GM19372 (cell line): ENCODE measurements at regions not wholly inside any gene's neighbourhood (a gene's known extent, or its start where the extent isn't known, plus 50 kb on each side); places are given as distances from the start of the nearest gene placed in this dataset.

Experiments used
- ATAC-seq: cut with Tn5 transposase; IDR thresholded peaks from one replicate; pipeline ENCODE4 v1.9.1; 2021; ENCODE audit warnings: mild to moderate bottlenecking, low read depth, moderate library complexity; ENCODE audit not compliant: unreplicated experiment

DNA sequence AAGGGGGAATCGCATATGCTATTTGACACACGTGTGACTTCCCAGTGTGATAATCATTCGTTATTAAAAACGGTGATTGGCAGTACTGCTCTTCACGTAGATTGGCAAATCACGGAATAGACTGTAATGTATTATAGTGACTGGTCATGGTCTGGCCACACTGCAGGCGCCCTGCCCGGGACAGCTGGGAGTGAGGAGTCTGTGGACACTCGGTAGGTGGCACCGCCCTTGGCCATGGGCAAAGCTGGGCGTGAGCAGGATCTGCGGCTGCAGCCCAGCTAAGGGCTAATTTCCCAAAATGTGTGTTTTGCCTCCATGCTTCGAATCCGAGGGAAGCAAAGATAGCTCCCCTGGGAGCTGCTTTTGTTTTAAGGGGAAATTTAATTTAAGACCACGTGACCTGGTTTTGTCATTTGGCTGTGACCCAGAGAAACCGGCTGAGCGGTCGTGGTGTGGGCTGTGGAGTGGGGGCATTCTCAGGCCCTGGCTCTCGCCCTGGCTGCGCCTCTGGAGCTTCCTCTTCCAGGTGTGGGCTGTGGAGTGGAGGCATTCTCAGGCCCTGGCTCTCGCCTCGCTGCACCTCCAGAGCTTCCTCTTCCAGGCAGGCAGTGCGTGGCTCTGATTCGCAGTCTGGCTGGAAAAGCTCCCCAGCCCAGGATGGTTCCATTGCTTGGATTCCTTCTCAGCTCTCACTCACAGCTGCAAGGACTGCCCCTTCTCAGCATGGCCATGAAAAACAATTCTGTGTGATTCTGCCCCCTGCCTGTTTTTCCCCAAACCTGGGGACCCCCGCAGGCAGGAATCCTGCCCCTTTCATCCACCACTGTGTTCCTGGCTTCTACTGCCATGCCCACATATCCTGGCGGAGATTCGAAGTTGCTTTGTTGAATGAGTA is 131.1 kb downstream of the OLFM1 start:
- ATAC-seq = no peak

DNA sequence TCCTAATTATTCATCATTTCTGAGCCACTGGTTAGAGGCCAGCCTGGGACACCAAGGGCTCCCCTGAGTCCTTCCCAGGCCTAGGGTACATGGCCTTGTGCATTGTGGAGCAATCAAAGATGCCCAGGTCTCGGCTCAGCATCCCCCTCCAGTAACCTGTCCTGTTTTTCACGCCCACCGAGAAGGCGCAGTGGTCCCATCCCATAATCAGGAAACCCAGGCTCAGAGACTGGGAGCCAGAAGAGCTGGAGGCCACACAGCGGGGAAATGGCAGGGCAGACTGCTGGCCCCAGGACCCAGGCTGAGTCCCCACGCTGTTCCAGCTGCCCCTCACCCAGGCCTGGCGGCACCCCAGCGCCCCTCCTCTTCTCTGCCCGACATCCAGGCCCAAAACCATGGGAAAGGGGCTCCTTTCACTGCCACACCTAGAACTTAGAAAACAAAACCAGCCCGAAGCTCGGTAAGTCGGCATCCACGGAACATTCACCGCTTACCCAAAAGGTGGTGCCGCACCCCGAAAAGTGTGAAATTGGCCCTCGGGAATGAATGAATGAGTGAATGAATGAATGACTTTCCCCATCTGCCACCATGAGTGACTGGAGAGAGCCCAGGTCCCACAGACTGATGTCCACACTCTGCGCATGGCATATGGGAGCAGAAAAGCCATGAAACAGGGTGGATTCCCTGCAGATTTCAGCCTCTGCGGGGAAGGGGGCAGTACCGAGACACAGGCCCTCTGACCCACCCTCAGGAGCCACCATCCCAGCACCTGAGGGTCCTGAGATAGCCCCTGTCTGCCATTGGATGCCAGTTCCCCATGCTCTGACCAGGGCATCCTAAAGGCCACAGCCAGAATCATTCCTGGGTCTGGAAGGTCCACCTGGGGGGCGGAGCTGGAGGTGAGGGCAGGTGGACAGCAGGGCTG is 132.5 kb downstream of the OLFM1 start:
- ATAC-seq = no peak

DNA sequence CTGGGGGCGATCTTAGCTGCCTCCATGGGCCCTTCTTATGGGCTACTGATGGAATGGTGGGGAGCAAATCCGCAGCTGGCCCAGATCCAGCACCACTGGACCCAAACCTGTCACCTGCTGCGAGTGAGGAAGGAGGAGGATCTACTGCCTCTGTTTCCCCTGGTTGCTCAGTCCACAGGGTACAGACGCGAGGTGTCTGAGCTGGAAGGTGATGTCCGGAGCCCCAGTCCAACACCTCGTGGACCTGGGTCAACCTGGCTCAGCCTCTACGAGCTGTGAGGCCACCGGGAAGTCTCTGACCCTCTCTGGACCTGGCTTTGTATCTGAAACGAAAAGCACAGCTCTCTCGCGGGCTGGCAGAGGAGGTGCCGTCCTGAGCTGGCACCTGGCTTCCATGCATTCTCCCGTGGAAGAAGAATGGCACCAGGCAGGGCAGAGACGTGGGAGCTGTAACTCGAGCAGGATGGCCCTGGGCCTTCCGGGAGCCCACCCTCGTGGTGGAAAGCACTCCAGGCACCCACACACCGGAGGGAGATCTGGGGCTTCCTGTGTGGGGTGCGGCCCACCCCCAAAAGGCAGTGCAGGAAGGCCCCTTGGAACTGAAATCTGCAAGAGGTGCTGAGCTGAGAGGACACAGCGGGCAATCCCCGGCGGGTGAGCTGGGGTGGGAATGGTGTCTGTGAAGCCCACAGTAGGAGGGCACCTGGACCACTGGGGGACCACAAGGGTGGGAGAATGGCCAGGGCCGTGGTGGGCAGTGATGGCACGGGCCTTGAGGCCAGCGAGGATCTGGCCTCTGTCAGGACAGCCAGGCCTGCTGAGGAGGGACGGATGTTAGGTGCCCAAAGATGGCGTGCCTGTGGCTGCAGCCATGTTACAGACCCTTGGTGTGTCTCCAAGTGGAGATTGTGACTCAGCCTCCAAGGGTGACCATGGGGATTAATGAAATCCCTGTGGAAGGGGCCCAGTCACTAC is 133.4 kb downstream of the OLFM1 start:
- no peak for ATAC-seq

DNA sequence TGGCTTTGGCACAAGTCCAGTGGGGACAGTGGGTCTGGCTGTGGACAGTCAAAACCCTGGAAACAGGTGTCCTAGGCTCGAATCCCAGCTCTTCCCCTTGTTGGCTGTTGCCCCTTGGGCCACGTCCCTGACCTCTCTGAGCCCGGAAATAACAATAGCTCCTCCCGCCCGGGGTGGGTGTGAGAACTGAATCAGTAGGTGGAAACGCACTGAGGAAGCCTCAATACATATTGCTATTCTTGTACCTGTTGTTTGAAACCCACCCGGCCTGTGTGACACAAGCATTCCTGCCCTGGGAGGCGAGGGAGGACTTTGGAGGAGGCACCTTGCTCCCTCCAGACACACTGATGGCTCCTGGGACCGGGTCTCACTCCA is 134.1 kb downstream of the OLFM1 start:
- no peak for ATAC-seq

DNA sequence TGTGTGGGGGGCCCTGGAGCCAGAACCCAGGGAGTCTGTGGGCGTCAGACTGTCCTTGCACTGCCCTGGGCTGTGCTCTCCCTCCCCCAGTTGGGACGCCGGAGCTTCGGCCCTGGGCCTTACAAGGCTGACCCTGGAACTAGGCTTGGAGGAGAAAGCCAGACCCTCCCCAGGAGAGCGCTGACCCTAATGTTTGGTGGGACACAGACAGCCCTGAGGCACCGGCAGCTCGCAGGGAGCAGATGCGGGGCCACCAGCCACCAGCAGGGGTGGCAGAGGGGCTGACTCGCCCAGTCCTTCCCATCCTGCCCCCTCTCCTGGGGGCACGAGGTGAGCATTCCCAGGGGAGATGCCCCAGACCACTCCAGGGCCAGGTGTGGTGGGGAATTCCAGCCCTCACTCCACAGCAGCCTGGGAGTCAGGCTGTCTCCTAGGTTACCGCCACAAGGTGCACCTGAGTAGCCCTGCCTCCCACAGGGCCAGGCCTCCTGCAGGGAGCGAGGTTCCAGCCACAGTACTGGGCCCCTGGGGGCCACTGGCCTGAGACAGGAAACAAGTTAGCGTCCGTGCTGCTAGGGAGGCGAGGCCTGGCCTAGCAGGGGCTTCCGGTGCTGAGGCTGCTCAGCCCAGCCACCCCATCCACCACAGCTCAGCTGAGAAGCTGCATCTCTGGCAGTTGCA is 134.6 kb downstream of the OLFM1 start:
- ATAC-seq = no peak

DNA sequence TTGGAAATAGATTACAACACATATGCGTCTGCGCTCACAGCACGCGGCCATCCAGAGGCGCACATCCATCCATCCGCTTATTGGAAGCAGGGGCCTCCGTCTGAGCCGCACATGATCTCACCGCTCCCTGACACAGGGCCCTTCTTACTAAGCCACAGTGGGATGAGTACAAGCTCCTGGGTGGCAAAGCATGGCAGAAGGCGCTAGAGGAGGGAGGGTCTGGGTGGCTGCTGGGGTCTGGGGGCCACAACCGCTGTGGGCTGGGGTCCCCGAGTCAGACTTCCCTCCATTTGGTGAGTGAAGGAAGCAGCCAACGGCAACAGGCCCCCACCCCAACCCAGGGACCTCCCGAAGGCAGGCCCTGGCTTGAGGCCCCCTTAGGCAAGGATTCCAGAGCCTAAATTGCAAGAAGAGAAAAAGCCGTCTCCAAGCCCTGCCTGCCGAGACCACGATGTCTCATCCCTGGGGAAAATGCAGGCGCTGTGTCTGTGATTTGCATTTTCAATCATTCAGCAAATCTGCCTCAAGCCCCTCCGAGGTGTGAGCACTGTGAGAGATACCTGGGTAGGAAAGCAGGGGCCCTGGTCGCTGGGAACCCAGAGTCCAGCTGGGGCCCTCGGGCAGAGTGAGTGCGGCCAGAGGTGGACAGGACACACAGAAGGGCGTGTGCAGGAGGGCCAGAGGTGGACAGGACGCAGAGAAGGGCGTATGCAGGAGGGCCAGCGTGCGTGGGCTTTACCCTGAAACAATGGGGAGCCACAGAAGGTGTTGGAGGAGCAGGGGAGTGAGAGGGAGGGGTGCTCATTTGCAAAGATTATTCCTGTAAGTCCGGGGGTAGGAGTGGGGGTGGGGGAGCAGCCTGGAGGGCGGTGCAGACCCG is 135.7 kb downstream of the OLFM1 start:
- ATAC-seq = no peak

DNA sequence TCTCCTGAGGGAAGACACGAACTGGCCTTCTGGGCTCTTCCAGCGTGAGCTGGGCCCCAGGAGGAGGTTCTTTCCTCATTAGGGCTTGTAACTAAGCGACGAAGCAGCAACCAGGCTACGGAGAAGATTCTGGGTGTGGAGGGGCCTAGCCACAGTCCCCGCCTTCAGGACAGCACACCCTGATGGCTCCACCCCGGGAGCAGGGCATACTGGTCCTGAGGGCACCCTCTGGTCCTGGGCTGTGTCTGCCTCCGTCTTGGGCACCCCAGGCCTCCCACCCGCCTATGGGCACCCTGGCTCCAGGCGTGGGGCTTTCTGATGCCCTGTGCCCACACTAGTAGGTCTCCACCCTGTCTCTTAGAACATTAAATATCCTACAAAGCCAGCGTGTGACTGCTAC is 136.4 kb downstream of the OLFM1 start:
- no peak for ATAC-seq

DNA sequence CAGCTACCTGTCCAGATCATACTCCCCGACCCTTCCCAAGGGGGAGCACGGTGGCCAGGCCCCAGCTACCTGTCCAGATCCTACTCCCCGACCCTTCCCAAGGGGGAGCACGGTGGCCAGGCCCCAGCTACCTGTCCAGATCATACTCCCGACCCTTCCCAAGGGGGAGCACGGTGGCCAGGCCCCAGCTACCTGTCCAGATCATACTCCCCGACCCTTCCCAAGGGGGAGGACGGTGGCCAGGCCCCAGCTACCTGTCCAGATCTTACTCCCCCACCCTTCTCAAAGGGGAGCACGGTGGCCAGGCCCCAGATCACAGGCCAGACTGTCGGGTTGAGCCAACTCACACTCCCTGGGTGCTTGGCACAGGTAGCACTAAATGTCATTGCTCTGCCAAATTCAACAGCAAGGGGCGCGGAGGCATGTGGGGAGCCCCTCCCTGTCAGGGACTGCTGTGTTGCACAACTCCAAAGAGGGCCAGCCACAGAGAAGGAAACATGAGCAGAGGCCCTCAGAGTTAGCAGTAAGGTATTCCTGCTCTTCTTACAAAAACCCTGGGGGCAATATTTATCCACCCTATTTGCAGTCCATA is 136.9 kb downstream of the OLFM1 start:
- ATAC-seq = no peak

DNA sequence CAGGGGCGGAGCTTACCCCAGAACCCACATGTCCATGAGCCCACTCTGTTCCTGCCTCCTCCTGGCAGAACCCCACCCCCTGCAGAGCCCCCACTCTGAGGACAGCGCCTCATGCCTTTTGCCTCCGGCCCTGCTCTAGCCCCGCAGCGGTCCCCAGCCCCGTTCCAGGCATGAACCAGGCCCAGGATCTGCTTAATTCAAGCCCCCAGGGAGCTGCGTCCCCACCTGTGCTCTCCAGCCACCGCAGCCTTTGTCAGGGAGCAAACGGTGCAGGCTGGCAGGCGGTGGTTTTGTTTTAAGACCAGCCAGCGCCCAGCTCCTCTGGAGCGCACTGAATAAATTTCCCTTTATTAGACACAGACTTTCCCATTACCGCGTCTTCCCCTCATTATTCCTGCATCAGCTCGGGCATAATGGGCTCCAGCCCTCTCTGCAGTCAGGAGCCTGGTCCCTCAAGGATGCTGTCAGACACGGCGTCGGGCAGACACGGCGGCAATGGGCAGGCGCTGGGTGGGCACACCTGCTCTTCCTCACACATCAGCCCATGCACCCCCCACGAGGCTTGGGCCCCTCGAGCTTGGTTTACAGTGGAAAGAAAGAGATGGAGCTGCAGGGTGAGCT is 137.6 kb downstream of the OLFM1 start:
- no peak for ATAC-seq

DNA sequence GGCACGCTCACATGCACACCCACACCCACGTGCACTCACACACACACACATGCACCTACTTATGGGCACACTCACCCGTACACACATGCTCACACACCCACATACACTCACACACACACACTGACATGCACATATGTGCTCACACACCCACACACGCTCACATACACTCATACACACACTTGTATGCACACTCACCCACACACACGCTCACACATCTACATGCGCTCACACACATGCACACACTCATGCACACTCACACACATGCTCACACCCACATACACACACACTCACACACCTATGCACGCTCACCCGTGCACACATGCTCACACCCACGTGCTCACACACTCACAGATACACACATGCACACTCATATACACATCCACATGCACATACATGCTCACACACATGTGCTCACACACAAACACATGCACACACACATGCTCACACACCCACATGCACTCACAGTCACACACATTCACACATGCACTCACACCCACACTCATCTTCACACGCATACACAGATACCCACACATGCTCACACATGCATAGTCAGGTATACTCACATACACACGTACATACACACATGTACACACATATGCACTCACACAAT is 138.3 kb downstream of the OLFM1 start:
- ATAC-seq = no peak

DNA sequence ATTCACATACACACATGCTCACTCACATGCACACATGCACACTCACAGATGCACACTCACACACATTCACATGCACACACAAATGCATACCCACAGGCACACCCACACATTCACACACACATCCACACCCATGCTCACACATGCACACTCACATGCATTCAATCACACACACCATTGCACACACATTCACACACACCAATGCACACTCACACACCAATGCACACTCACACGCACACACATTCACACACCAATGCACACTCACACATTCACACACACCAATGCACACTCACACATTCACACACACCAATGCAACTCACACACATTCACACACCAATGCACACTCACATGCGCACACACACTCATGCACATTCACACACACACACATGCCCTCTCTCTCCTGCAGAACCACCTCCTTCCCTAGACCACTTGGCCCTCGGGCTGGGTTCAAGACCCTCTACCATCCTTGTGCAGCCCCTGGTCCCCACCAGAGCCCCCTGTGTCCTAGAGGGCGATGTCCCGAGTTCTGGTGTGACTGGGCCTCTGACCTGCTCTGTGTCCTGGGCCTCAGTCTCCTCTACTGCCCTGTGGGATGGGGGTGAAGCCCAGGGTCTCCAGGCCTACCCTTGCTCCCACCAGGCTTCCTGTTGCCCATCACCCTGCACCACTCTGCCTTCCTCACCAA is 139.0 kb downstream of the OLFM1 start:
- no peak for ATAC-seq

DNA sequence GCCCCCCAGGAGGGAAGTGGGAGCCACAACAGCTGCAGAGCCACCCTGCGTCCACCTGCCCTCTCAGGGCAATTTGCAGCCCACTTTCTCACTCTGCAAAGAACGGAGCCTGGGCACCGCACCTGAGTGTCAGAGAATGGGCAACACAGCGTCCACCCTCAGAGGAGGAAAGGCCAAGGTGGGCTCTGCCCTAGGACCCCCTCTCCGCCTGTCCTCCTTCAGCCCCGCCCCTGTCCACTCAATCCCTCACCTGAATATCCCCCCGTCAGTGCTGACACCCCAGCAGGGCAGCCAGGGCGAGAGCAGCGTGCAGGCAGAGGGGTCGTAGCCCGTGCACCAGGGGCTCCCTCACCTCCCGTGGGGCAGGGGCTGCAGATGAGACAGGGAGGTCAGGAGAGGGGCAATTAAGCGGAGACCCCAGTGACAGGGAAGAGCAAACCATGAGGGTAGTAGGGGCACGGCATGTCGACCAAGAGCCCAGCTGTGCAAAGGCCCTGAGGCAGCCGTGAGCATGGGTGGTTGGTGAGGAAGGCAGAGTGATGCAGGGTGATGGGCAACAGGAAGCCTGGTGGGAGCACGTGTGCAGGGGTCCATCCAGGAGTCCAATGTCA is 140.3 kb downstream of the OLFM1 start:
- no peak for ATAC-seq

DNA sequence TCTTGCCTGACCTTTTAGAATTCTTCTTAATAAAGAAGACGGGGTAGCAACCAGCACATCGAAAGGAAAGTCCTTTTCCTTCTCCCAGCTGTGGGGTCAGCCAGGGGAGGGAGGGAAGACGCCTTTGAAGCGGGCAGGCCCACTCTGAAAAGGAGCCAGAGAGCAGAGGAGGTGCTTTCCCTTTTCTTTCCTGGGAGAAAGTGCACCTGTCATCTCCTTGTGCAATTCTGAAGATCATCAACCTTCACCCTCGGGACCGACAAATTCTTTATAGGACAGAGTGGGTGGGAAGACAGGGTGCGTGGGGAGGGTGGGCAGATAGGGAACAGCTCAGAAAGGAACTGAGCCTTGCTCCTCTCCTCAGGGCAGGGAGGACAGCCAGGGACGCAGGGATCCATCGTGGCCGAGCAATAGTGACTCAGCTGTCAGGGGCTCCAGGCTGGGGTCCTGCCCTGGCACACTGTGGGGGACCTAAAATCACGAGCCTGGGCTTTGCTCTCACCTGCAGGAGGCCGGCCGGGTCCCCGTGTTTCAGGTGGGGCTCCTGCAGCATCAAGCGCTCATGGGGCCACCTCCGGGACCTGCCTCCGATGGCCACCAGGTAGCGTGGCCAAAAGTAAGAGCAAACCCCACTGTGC is 141.0 kb downstream of the OLFM1 start:
- ATAC-seq = no peak

DNA sequence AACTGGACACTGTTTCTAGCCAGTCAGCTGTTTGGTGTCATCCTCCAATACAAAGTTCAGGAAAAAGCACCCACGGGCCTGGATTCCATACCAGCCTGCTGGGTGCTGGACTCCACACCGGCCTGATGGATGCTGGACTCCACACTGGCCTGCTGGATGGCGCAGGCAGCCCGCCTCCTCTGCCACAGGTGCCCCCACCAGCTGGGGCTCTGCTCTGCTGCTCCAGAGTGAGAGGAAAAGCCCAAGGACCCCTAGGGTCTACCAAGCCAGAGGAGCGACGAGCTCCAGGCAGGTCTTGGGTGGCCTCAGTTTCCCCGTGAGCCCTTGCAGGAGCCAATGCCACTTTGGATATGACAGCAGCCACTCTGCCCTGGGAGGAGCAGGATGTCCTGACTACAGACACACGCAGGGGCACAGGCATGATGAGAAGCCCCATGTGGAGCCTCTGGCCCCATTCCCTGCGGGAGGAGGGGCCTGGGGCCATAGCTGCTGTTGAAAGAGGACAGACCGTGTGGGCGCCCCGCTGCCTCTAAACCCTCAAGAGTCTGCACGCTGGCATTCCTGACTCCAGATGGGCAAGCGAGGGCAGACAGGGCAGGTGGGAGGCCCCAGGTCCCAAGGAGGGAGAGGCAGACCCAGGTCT is 141.6 kb downstream of the OLFM1 start:
- ATAC-seq = no peak

DNA sequence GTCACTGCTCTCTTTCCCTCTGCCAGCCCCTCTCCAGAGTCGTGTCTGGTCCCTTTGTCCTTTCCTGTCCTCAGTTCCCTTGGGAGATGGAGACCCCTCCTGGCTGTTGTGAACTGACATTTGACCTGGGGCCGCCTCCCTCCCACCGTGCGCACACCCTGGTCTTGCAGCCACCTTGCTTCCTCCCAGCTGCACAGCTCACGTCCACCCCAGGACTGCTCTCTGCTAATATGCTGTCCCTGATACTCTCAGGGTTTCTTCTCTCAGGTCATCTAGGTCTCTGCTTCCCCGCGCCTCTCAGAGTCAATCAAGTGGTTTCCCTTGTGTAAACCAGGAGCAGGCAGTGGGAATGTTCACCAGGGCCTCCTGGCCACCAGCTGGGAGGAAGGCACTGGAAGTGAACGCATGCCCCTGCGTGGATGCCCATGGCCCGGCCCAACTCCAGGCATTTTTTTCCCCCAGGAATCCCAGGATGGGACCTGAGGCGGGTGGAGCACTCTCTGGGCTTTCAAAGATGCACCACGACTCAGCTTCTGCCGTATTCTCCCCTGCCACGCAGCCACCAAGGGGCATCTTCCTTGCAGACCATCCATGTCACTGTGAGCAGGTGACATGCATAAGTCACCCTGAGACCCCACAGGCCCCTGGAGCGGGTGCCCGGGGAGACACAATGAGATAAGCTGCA is 142.4 kb downstream of the OLFM1 start:
- no peak for ATAC-seq
